ENCODE measurements at regions not wholly inside any gene's neighbourhood (a gene's known extent, or its start where the extent isn't known, plus 50 kb on each side); places are given as distances from the start of the nearest gene placed in this dataset.

DNA sequence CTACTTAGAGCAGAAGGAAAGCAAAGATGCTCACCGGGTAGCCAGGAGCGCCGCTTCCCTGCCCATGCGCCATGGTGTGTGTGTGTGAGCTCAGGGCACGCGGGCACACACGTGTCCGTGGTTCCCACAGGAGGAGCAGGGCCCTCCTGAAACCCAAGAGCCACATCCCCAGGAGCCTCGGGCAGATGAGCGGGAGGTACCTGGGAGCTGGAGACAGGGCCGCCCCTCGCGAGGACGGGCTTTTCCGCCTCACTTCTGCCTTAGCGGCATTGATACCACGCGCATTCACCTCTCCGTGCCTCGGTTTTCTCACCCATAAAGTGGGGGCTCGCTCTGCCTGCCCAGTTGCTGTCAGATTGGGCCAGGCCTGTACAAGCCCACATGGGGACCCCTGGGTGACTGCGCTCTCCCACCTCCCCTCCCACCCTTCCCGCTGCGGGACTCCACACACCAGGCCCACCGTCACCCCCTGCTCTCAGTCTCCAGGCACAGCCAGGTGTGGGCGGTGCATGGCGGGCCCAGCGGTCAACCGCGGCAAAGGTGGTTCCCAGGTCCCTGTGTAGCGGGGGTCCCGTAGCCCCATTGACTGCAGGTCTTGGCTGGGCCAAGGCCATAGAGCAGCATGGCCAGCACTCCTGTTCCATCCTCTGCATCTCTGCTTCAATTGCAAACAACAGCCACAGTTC lies 66.3 kb downstream of the SIK1 start:
- no peak overlapping the region for H3K4me3 ChIP-seq (ENCODE audit: low read depth, low read length)
- no peak for DNase-seq (ENCODE audit: low read depth)
- no peak for TF ChIP-seq CTCF (conservative IDR thresholded peaks at IDR 0.05; ENCODE audit: low read depth, low read length)

DNA sequence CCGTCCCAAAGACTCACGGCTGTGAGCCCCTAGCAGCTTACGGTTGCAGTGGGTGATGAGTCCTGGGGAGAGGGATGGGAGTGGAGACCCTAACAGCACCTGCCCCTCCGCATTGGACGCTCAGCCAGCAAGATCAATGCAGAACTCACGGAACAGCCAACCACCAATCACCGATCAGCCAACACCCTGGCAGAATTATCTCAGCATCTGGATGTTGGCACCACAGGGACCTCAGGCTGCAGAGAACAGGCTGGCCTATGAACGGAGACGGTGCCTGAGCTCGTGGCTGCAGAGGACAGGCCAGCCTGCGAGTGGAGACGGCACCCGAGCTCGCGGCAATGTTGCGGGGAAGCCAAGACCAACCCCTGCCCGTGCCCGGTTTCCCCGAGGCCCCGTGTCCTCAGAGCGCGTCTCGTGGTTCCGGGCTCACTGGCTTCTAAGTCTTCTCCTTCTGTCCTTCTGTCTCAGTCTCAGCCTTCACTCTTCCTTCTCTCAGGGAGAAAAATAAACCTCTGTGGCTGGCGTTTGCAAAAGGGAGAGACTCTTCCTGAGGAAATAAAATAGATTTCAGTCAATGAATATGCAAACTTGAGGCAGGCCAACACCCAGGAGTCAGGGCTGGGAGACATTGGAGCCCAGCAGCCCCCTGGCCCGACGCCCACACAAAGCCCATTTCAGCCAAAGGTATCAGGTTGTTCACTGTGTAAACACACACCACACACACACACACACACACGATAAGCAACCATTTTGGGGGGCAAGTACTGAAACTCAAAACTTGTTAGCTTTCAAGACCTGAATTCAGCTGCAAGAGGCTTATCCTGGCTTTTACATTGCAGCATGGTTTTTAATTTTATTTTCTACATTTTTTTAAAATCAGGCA lies 67.8 kb downstream of the SIK1 start:
- no peak for DNase-seq (ENCODE audit: low read depth)
- no peak for TF ChIP-seq CTCF (conservative IDR thresholded peaks at IDR 0.05; ENCODE audit: low read depth, low read length)
- no peak overlapping the region for H3K4me3 ChIP-seq (ENCODE audit: low read depth, low read length)

DNA sequence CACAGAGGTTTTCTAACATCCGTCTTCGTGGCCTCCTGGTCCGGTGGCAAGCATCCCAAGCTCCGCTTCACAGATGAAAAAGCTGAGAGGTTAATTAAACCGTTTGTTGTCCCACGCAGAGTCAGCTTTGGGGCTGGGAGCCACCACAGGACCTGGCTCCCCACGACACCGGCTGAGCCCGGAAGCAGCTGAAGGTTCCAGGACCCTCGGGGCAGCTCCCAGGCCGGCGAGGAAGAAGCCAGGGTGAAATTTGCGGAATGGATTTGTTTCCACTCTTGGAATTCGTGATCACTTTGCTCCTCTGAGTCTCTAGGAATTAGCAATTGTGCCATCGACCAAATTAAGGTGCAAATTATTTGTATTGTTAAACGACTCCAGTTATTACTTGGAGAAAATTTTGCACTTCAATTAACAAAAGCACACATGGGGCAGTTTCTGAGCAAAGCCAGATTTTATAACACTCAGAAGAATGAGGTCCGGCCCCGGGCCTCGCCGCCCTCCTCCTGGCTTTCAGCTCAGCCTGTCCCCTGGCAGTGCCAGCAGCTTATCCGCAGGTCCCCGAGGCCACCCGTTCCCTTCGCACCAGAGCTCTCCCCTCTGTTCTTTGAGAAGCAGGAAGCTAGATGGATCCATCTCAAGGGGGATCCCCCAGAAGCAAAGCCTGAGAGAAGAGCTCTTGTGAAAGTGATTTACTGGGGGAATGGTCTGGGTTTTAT lies 69.1 kb downstream of the SIK1 start:
- DNase-seq (ENCODE audit: low read depth) = no peak
- no peak for TF ChIP-seq CTCF (conservative IDR thresholded peaks at IDR 0.05; ENCODE audit: low read depth, low read length)
- no peak overlapping the region for H3K4me3 ChIP-seq (ENCODE audit: low read depth, low read length)

- TF ChIP-seq CTCF (conservative IDR thresholded peaks at IDR 0.05; ENCODE audit: low read depth, low read length) = no peak
- H3K4me3 ChIP-seq (ENCODE audit: low read depth, low read length) = no peak overlapping the region
- DNase-seq (ENCODE audit: low read depth) = no peak
Measured at GRCh38 chr21:43355925-43356289, 71.0 kb downstream of the SIK1 start.

- no peak for DNase-seq (ENCODE audit: low read depth)
- TF ChIP-seq CTCF (conservative IDR thresholded peaks at IDR 0.05; ENCODE audit: low read depth, low read length) = no peak
- no peak overlapping the region for H3K4me3 ChIP-seq (ENCODE audit: low read depth, low read length)
Measured at GRCh38 chr21:43355266-43355924, 71.5 kb downstream of the SIK1 start.

DNA sequence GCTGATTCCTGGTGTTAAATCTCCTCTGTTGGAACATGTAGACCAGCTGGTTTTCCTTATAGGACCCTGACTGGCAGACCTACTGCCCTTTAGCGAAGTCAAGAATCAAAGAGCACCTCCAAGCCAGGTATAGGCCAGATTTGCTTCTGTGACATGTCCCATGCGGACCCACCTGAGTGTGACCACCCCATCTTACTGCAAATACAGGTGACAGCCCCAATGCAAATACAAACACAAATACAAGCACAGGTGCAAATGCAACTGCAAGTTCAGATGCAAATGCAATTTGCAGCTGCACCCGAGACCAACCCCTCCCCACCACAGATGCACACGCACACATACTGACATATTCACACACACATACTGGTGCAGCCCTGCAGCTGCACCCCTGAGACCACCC lies 72.3 kb downstream of the SIK1 start:
- no peak for TF ChIP-seq CTCF (conservative IDR thresholded peaks at IDR 0.05; ENCODE audit: low read depth, low read length)

More for the DNA sequence above, 72.3 kb downstream of the SIK1 start:
- DNase-seq (ENCODE audit: low read depth) = no peak
- H3K4me3 ChIP-seq (ENCODE audit: low read depth, low read length) = no peak overlapping the region

Measured in choroid plexus epithelial cell (primary cell).